Activated B cell treated with CpG ODN at 0.5 μM for 24 hours (primary cell): ENCODE measurements at regions not wholly inside any gene's neighbourhood (a gene's known extent, or its start where the extent isn't known, plus 50 kb on each side); places are given as distances from the start of the nearest gene placed in this dataset.

ENCODE experiments used
- ATAC-seq: fragments of 200-7000 bp; cut with Tn5 transposase; one replicate; pipeline ENCODE4 v1.10.0; 2021; ENCODE audit warnings: low read depth, mild to moderate bottlenecking, moderate library complexity
- CTCF ChIA-PET: fragments of 350-600 bp; sonication (Branson Sonifier 250); formaldehyde crosslinking; loops from one replicate; lab custom pipeline; 2021; ENCODE audit warnings: antibody characterized with exemption; lab: Charles Lee
- POLR2A ChIA-PET: fragments of 350-600 bp; sonication (Branson Sonifier 250); formaldehyde crosslinking; loops from one replicate; lab custom pipeline; 2021; ENCODE audit warnings: antibody characterized with exemption; lab: Charles Lee
- DNase-seq: peaks from one replicate; pipeline ENCODE4 v3.0.0; 2022
- H3K27ac Mint-ChIP-seq: one replicate; pipeline ENCODE4 v1.8.0; 2020; ENCODE audit warnings: mixed read lengths
- H3K27me3 Mint-ChIP-seq: one replicate; pipeline ENCODE4 v1.8.0; 2021; ENCODE audit warnings: mixed read lengths
- H3K36me3 Mint-ChIP-seq: one replicate; pipeline ENCODE4 v1.8.0; 2021; ENCODE audit warnings: low read depth, mixed read lengths
- H3K4me1 Mint-ChIP-seq: one replicate; pipeline ENCODE4 v1.8.0; 2021; ENCODE audit warnings: mixed read lengths
- H3K4me3 Mint-ChIP-seq: one replicate; pipeline ENCODE4 v1.8.0; 2020; ENCODE audit warnings: mild to moderate bottlenecking, mixed read lengths
- H3K9me3 Mint-ChIP-seq: one replicate; pipeline ENCODE4 v1.8.0; 2020; ENCODE audit warnings: mixed read lengths
- intact Hi-C: fragments of 100-400 bp; cut with micrococcal nuclease; formaldehyde crosslinking; loops from one replicate; pipeline ENCODE4 v1.15.1; 2024
- TF ChIP-seq, protein P1 (sequence below): fragments of 200-600 bp; IDR thresholded peaks from one replicate; pipeline ENCODE4 v1.8.0; 2022; ENCODE audit warnings: antibody characterized with exemption, mild to moderate bottlenecking

DNA sequence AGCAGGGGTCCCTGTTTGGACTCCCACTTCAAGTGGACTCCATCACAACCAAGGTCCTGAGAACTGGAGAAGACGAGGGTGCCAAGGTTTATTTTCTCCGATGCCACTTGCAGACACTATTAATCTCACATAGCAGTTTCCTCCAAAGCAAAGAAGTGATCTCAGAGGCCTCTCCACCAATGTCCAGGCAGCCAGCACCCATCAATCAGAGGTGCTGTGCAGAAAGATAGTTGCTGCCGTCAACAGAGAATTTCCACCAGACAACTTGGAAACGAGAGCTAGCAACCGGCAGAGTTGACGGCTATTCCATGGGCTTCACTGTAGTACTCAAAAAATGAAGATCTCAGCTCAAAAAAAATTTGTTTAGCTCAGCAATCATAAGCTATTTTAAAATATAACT, 438.6 kb upstream of the PFKP start:
- no peaks in the 10 kb centered on the region for H3K27me3 Mint-ChIP-seq
- H3K36me3 Mint-ChIP-seq: no peaks in the 10 kb centered on the region
- intact Hi-C loops: no loop called here
- H3K4me3 Mint-ChIP-seq: no peak overlapping the region
- no peak overlapping the region for H3K27ac Mint-ChIP-seq
- POLR2A ChIA-PET: no interaction called here
- DNase-seq (no peak), ATAC-seq (no peak)
- H3K4me1 Mint-ChIP-seq: no peaks in the 10 kb centered on the region
- TF ChIP-seq, protein P1, sequence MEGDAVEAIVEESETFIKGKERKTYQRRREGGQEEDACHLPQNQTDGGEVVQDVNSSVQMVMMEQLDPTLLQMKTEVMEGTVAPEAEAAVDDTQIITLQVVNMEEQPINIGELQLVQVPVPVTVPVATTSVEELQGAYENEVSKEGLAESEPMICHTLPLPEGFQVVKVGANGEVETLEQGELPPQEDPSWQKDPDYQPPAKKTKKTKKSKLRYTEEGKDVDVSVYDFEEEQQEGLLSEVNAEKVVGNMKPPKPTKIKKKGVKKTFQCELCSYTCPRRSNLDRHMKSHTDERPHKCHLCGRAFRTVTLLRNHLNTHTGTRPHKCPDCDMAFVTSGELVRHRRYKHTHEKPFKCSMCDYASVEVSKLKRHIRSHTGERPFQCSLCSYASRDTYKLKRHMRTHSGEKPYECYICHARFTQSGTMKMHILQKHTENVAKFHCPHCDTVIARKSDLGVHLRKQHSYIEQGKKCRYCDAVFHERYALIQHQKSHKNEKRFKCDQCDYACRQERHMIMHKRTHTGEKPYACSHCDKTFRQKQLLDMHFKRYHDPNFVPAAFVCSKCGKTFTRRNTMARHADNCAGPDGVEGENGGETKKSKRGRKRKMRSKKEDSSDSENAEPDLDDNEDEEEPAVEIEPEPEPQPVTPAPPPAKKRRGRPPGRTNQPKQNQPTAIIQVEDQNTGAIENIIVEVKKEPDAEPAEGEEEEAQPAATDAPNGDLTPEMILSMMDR: no peak
- no peaks in the 10 kb centered on the region for H3K9me3 Mint-ChIP-seq
- CTCF ChIA-PET: no interaction called here

DNA sequence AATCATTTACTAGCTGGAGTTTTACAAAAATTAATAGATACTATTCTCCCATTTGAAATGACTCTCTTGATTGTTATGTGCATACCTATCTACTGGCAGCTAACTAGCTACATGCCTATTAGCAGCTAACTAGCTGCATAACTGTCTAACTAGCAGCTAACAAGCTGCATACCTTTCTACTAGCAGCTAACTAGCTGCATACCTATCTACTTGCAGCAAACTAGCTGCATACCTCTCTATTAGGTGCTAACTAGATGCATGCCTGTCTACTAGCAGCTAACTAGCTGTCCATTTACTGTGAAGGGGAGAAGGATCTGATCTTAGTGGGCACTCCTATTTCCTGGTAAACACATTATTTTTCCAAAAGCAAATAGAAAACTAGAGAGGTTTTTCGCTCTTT, 439.4 kb upstream of the PFKP start:
- intact Hi-C loops: no loop called here
- Mint-ChIP-seq H3K4me3 (no peak overlapping the region), H3K9me3 (no peaks in the 10 kb centered on the region), H3K27me3 (no peaks in the 10 kb centered on the region), H3K27ac (no peak overlapping the region), H3K4me1 (no peaks in the 10 kb centered on the region), H3K36me3 (no peaks in the 10 kb centered on the region)
- TF ChIP-seq, protein P1: no peak
- DNase-seq (no peak), ATAC-seq (no peak)
- ChIA-PET CTCF (no interaction called here), POLR2A (no interaction called here)

DNA sequence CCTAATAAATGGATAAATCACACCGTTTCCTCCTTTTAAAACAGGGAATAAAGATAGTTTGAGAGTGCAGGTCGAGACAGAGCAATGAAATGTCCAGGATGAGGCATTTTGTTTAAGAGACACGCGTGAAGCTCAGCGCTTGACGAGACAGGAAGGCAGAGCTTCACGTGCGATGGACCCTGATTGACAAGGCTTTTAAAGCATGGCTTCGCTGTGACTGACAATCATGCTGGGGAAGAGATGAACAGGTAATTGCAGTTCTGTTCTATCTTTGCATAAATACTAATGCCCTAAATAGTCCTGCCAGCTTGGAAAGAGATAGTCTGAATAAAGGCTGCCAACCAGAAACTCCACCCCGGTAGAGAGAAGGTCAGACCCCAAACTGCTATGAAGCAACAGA, 442.3 kb upstream of the PFKP start:
- Mint-ChIP-seq H3K9me3 (no peaks in the 10 kb centered on the region), H3K4me1 (no peaks in the 10 kb centered on the region), H3K4me3 (no peak overlapping the region), H3K36me3 (no peaks in the 10 kb centered on the region), H3K27ac (no peak overlapping the region), H3K27me3 (no peaks in the 10 kb centered on the region)
- intact Hi-C loops: no loop called here
- ATAC-seq (no peak), DNase-seq (no peak)
- POLR2A ChIA-PET: no interaction called here
- TF ChIP-seq, protein P1: no peak
- CTCF ChIA-PET: no interaction called here

DNA sequence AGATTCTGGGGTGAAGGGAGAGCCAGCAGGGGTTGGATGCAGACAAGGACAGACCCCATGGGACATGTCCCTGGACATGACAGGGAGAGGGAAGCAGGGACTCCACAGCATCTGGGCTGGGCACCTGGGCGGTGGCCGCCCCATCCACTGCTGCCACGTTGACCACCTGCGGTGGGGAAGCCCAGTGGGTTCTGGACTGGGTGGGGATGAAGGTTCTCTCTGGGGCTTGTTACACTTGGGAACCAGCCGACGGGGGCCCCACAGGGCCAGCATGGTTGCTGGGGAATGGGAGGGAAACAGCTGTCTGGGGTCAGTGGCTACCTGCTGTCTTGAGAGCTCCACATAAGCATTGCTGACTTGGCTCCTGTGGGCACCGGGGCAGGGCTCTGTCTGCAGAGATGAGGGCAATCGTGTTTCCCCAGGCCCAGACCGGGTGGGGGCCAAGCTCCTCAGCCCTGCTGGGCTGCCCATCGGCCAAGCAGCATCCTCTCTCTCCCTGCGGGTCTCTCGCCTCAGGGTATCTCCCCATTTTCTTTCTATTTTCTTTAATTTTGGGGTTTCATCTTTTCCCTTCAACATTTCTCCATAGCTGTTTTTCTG, 443.6 kb upstream of the PFKP start:
- H3K36me3 Mint-ChIP-seq: no peaks in the 10 kb centered on the region
- no peaks in the 10 kb centered on the region for H3K9me3 Mint-ChIP-seq
- no peak overlapping the region for H3K4me3 Mint-ChIP-seq

DNA sequence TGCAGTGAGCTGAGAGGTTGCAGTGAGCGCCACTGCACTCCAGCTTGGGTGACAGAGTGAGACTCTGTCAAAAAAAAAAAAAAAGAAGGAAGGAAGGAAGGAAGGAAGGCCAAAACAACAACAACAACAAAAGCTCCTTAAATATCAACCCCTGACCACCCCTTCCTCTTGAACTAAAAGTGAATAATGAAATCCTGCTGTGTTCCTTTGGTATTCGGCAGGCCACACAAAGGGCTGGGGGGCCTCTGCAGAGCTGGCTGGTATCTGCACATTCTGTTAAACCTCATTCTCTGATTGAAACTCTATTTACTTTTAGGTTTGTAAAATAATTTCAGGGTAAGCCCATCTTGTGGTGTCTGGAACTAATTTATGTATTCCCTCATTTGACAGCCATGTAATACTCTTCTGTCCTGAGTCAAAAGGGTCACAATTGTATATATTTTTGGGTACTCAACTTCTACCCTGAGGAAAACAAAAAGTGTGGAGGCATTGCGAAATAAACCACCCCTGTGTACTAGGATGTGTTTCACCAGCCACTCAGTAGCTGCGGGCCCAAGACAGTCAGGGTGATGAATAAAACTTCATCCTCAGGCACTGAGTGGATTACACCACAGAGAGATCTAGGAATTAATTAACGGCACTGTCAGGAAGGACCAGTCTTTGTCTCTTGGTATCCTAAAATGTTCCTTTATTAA, 446.4 kb upstream of the PFKP start:
- no peaks in the 10 kb centered on the region for H3K27me3 Mint-ChIP-seq
- H3K27ac Mint-ChIP-seq: no peak overlapping the region
- POLR2A ChIA-PET: no interaction called here
- no peak overlapping the region for H3K4me3 Mint-ChIP-seq
- ATAC-seq (no peak), DNase-seq (no peak)
- intact Hi-C loops: no loop called here
- TF ChIP-seq, protein P1: no peak
- no peaks in the 10 kb centered on the region for H3K36me3 Mint-ChIP-seq
- CTCF ChIA-PET: no interaction called here
- H3K9me3 Mint-ChIP-seq: no peaks in the 10 kb centered on the region
- no peaks in the 10 kb centered on the region for H3K4me1 Mint-ChIP-seq

More for the DNA sequence above, 443.6 kb upstream of the PFKP start:
- no peak for ATAC-seq
- Mint-ChIP-seq H3K27me3 (no peaks in the 10 kb centered on the region), H3K4me1 (no peaks in the 10 kb centered on the region), H3K27ac (no peak overlapping the region)
- DNase-seq: no peak
- TF ChIP-seq, protein P1: no peak
- ChIA-PET POLR2A (no interaction called here), CTCF (no interaction called here)
- intact Hi-C loops: no loop called here
